HL-60/S4 treated with phorbol 12-myristate 13-acetate at 8.2 ng/mL for 4 days and 3 days (cell line): ENCODE measurements at regions not wholly inside any gene's neighbourhood (a gene's known extent, or its start where the extent isn't known, plus 50 kb on each side); places are given as distances from the start of the nearest gene placed in this dataset.

Experiments
- in situ Hi-C: fragments of 300-500 bp; cut with MboI; formaldehyde crosslinking; loops from 2 replicates; pipeline ENCODE4 v1.15.0; 2022; ENCODE audit warnings: low sequenced_read_pairs

DNA sequence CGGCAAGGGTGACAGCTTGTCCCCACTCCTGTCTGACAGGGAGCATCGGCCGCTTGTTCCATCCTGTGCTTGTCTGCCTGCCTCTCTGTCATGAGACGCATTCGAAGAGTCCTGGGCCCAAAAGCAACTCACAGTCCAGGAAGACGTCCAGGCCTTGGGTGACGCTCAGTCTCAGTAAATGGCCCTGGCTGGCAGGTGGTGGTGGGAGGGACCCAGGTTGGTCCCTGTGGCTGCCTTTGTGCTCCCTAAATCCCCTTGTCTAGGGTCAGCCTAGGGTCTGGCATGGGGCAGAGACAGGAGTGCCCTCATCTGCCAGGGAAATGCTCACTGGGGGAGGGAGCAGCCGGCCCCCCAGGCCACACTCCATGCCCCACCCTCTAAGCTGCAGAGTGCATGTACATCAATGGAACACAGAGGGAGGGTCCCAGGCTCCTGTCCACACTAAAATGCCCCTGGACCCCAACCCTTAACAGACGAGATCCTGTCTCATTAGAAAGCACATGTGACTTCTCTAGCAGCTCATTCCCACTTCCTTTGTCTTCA, 295.2 kb upstream of the ZNF32 start:
- in situ Hi-C loops: no loop called here

DNA sequence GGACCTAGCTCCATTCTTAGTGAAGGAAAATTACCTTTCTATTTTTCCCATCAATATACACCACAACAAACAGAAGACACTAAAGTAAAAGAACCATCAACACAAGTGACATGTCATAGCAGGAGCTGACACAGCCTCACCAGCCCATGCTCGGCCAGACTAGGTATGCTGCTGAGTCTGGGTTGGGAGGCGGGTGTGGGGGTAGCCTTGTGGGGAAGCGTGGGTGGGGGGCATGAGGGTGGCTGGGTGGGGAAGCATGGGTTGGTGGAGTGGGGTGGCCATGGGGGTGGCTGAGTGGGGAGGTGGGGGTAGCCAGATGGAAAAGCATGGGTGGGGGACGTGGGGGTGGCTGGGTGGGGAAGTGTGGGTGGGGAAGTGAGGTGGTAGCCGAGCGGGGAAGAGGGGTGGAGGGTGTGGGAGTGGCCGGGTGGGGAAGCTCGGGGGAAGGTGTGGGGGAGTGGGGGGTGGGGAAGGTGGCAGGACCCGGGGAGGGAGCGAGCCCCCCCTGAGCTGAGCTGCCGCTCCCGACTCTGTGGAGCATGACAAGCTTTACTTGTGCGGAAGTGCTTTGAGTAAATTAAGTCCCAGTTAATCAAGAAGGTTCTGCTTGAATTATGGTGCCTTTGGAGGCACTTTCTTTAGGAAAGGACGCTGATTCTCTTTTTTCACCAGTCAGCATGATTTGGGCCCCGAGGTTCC, 294.6 kb upstream of the ZNF32 start:
- in situ Hi-C loops: no loop called here

- in situ Hi-C loops: no loop called here
These were observed 293.6 kb upstream of the ZNF32 start for GRCh38 chr10:43942096-43942850.

DNA sequence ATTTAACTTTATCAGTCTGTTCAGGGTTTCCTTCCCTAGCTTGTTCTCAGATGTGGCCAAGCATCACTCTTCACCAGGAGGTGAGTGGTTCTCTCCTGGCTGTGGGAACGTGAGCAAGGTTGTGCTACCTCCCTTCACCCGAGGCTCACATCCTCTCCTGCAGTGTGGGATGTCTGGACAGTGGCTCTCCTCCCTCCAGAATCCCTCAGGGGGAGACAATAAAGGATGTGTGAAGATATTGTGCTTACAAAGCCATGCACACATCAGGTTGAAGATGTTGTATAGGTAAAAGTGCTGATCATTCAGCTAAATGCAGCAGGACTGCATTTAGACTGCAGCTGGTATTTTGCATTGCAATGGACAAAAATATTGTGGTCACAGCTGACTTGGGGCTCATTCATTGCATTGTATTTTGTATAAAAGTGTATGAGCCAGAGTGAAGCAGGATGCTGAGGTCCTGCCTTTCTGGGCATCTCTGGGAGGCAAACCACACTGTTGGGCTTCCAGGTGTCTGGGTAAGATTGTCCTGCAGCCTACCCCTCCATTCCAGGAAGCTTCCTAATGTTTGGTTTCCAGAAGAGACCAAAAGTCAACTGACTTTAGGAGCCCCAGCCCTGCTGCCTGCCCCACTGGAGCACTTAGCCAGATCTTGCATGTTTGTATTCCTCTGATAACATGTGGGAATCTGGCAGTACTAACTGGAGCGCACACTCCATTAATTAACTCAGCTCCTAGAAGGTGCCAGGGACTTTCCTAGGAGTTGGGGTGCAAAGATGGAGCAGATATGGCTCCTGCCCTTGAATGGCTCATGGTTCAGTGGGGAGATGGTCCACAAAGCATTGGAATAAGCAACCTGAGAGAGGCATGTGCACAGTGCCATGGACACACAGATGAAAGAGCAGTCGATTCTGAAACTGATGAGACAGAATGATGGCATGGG, 292.5 kb upstream of the ZNF32 start:
- in situ Hi-C loops: no loop called here

GRCh38 chr10:43939939-43940820, 291.5 kb upstream of the ZNF32 start:
- in situ Hi-C loops: no loop called here

DNA sequence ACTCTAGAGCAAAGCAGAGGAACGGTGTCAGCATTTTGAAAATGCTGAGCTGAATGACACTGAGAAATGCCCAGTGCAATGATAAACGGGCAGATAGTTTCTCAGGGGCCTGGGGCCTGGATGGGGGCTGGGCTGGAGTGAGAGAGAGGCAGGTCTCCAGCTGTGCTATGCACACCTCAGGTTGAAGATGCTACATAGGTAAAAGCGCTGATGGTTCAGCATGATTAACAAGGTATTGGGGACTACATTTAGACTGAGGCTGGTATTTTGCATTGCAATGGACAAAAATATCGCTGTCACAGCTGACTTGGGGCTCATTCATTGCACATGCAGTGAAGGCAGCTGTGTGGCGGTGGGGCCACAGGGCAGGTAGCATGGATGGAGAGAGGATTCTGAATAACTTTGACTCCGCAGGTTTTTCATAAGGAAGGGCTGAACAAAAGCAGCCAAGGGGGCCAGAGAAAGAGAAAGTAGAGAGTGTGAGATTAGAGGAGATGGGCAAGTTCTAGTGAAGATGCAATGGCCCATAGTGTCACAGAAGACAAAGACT, 290.8 kb upstream of the ZNF32 start:
- in situ Hi-C loops: no loop called here

GRCh38 chr10:43938810-43939209, 290.1 kb upstream of the ZNF32 start:
- in situ Hi-C loops: no loop called here

GRCh38 chr10:43931308-43931930, 282.7 kb upstream of the ZNF32 start:
- in situ Hi-C loops: no loop called here

DNA sequence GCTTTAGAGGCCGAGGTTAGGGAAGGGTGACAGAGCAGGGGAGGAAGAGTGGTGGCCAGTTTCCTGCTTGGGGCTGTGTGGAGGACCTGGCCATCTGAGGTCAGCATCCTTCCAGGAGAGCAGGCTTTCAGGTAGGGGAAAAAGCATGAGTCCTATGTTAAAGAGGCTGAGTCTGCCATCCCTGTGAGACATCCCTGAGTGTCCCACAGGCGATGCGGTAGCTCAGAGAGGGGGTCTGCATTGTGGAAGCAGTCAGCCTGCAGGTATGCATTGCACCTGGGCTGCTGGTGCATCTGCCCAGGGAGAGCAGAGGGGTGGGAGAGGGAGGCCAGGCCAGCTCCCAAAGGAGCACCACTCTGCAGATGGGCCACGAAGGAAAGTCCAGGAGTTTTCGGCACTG, 282.1 kb upstream of the ZNF32 start:
- in situ Hi-C loops: no loop called here

DNA sequence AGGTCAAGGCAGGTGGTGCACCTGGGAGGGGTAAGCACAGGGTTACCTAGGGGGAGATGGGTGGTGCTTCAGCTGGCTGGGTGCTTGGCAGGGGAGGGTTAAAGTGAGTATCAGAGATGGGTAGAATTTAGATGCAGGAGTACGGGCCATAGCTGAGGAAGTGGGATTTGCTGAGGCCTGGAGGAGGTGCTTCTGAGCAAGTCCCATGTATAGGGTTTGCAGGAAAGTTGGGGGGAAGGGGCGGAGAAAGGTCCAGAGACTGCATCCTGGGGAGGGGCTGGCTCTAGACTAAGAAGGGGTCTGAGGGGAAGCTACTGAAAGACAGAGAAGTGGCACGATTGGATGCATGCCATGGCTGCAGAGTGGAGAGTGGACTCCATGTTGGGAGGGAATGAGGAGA, 281.6 kb upstream of the ZNF32 start:
- in situ Hi-C loops: no loop called here

- in situ Hi-C loops: no loop called here
These were observed 280.4 kb upstream of the ZNF32 start for GRCh38 chr10:43929122-43929521.

GRCh38 chr10:43928425-43928968, 279.8 kb upstream of the ZNF32 start:
- in situ Hi-C loops: no loop called here

DNA sequence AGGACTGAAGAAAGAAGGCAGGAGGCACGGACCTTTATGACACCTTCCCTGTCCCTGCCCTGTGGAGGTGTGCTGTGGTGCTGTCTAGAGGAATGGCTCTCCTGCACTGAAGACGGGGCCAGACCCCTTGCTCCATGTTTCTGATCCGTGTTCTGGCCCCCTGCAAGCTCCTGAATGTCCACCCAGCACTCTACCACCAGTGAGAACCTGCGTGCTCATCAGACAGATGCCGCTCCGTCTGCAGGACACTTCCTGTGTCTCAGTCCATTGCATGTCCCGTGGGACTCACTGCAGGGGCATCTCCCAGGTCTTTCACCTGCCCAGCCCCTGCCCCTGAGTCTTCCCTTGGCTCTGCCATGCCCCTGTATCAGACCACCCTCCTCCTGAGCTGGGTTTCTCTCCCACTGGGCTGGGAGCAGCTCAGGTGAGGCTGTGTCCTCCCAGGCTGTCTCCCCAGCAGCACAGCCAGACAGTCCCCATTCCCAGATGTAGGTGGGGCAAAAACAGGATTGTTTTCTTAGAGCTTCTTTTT, 278.3 kb upstream of the ZNF32 start:
- in situ Hi-C loops: no loop called here

DNA sequence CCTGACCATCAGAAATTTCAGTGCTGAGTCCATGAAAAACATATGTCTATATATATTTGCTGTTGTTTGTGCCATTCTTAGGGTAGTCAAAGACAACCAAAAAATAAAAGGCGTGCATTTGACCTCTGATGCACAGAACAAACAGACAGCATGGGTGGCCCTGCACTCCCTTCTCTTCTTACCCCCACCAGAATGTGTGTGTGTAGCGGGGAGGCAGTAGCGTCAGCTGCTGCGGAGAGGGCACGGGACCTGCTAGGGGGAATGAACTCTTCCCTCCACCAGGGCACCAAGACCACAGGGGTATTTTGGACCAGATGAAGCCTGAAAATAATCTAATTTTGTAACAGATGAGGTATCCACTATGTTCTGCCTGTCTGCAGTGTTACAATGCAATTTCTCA, 277.7 kb upstream of the ZNF32 start:
- in situ Hi-C loops: no loop called here

- in situ Hi-C loops: no loop called here
These were observed 277.1 kb upstream of the ZNF32 start for GRCh38 chr10:43925793-43926192.

GRCh38 chr10:43923328-43923727, 274.6 kb upstream of the ZNF32 start:
- in situ Hi-C loops: no loop called here

DNA sequence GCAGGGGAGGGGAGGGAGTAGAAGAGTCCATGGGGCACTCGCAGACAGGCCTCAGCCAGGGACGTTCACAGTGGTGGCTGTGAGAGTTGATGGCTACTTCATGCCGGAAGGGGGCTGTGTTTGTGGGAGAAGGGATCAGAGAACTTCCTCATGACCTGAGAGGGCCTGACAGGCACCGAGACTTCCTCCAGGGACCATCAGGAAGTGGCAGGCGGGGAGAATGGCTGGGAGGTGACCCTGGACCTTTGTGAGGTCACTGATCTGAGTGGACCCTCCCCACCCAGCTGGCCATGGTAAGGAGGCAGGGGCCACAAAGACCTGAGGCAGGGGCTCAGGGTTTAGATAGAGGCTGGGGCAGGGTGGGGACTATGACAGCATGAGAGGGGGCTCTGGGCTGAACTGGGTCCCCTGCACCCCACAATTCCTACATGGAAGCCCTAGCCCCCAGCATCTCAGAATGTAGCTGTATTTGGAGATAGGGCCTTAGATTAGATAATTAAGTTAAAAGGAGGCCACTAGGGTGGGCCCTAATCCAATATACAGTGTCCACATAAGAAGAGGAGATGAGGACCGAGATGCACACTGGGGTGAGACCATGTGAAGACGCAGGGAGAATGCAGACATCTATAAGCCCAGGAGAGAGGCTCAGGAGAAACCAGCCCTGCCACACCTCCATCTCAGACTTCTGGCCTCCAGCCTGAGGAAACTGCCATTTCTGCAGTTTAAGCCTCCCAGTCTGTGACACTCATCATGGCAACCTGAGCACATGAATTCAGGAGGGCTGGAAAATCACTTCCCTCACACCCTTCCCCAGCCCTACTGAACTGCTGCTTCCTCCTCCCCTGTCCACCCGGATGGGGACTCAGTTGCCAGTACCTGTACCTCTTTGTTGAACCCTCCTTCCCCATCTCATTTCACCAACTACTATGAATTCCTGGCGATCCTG, 273.9 kb upstream of the ZNF32 start:
- in situ Hi-C loops: no loop called here

- in situ Hi-C loops: no loop called here
These were observed 273.2 kb upstream of the ZNF32 start for GRCh38 chr10:43921881-43922280.
